MCF 10A (cell line): ENCODE measurements at regions not wholly inside any gene's neighbourhood (a gene's known extent, or its start where the extent isn't known, plus 50 kb on each side); places are given as distances from the start of the nearest gene placed in this dataset.

Experiments
- BruUV-seq: library from RNA; stranded (reverse); fragments of 400-500 nt; replicated peaks from 2 replicates; lab custom pipeline; 2021; lab: Mats Ljungman, UMichigan
- CTCF ChIA-PET: fragments of 300-600 bp; sonication (Branson Sonifier 250); formaldehyde crosslinking; extraction: SDS; loops from one replicate; lab custom pipeline; 2021; ENCODE audit warnings: antibody characterized with exemption, inconsistent platforms; lab: Yijun Ruan, JAX
- POLR2A ChIA-PET: fragments of 300-600, 350-650 bp; sonication (Branson Sonifier 250); formaldehyde crosslinking; extraction: SDS; loops from one replicate; lab custom pipeline; 2020; ENCODE audit warnings: antibody characterized with exemption, inconsistent platforms; lab: Yijun Ruan, JAX
- DNase-seq: peaks from one replicate; pipeline ENCODE4 v3.0.0-alpha.2; 2018; ENCODE audit not compliant: unreplicated experiment
- H3K27ac Mint-ChIP-seq: one replicate; pipeline ENCODE4 v1.8.0; 2022; ENCODE audit warnings: mild to moderate bottlenecking, low read depth, mixed read lengths; ENCODE audit not compliant: unreplicated experiment
- H3K27me3 Mint-ChIP-seq: one replicate; pipeline ENCODE4 v1.8.0; 2022; ENCODE audit warnings: mixed read lengths; ENCODE audit not compliant: insufficient read depth, unreplicated experiment
- H3K36me3 Mint-ChIP-seq: one replicate; pipeline ENCODE4 v1.8.0; 2022; ENCODE audit warnings: mild to moderate bottlenecking, moderate library complexity, mixed read lengths; ENCODE audit not compliant: insufficient read depth, unreplicated experiment
- H3K4me1 Mint-ChIP-seq: one replicate; pipeline ENCODE4 v1.8.0; 2022; ENCODE audit warnings: mixed read lengths; ENCODE audit not compliant: insufficient read depth, unreplicated experiment
- H3K4me3 Mint-ChIP-seq: one replicate; pipeline ENCODE4 v1.8.0; 2022; ENCODE audit warnings: mild to moderate bottlenecking, moderate library complexity, mixed read lengths; ENCODE audit not compliant: unreplicated experiment
- H3K9me3 Mint-ChIP-seq: one replicate; pipeline ENCODE4 v1.8.0; 2022; ENCODE audit warnings: mixed read lengths; ENCODE audit not compliant: unreplicated experiment
- intact Hi-C: fragments of 100-400 bp; cut with micrococcal nuclease; formaldehyde crosslinking; loops from 2 replicates; pipeline ENCODE4 v1.14.1; 2022
- TF ChIP-seq, protein P1 (sequence below): fragments of 200-600 bp; IDR thresholded peaks from one replicate; pipeline ENCODE4 v1.8.0; 2022; ENCODE audit warnings: antibody characterized with exemption, mild to moderate bottlenecking; ENCODE audit not compliant: unreplicated experiment

DNA sequence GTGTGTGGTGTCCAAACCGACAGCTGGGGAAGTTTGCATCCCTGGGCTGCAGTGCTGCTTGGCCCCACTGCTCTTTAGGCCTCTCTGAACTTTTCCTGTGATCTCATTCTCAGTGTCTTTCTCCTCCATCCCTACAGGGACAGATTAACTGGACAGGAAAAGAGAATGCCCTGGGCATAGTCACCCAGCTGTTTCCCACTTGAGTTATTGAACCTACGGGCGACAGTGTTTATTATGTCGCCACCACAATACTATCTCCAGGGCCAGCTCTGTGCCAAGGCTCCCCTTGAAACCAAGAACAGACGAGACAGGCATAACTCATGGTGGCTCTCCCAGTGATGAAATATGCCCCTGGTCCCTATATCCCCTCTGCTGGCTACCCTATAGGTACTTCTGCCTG is 147.8 kb upstream of the EPHA7 start:
- Mint-ChIP-seq H3K4me3 (no peak overlapping the region), H3K27me3 (peaks cover 15% of the 10 kb centered on the region), H3K36me3 (no peaks in the 10 kb centered on the region), H3K4me1 (no peaks in the 10 kb centered on the region), H3K27ac (no peak overlapping the region), H3K9me3 (no peaks in the 10 kb centered on the region)
- intact Hi-C loops: no loop called here
- no peak for DNase-seq
- no TSS peak for BruUV-seq
- ChIA-PET POLR2A (no interaction called here), CTCF (no interaction called here)
- TF ChIP-seq, protein P1, sequence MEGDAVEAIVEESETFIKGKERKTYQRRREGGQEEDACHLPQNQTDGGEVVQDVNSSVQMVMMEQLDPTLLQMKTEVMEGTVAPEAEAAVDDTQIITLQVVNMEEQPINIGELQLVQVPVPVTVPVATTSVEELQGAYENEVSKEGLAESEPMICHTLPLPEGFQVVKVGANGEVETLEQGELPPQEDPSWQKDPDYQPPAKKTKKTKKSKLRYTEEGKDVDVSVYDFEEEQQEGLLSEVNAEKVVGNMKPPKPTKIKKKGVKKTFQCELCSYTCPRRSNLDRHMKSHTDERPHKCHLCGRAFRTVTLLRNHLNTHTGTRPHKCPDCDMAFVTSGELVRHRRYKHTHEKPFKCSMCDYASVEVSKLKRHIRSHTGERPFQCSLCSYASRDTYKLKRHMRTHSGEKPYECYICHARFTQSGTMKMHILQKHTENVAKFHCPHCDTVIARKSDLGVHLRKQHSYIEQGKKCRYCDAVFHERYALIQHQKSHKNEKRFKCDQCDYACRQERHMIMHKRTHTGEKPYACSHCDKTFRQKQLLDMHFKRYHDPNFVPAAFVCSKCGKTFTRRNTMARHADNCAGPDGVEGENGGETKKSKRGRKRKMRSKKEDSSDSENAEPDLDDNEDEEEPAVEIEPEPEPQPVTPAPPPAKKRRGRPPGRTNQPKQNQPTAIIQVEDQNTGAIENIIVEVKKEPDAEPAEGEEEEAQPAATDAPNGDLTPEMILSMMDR: no peak

DNA sequence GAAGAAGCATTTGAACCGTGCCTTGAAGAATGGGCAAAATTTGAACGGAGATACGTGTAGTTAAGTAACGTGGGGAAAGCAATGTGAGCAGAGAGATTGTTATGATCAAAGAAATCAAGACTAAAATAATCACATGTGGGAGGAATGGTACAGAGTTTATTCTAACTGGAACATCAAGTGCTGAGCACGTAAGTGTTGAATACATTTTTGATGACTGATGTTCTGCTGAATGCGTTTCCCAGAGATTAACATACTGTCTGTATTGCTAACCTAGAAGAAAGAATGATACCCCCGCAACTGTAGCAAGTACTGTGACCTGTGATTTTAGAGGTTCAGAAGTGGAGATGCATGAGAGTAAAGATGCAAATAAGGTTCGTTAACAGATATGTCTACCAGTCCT is 146.9 kb upstream of the EPHA7 start:
- no peak for DNase-seq
- Mint-ChIP-seq H3K36me3 (no peaks in the 10 kb centered on the region), H3K4me3 (no peak overlapping the region), H3K4me1 (no peaks in the 10 kb centered on the region), H3K9me3 (no peaks in the 10 kb centered on the region), H3K27me3 (peaks cover 13% of the 10 kb centered on the region), H3K27ac (no peak overlapping the region)
- intact Hi-C loops: no loop called here
- POLR2A ChIA-PET: no interaction called here
- CTCF ChIA-PET: no interaction called here
- no TSS peak for BruUV-seq
- TF ChIP-seq, protein P1: no peak

DNA sequence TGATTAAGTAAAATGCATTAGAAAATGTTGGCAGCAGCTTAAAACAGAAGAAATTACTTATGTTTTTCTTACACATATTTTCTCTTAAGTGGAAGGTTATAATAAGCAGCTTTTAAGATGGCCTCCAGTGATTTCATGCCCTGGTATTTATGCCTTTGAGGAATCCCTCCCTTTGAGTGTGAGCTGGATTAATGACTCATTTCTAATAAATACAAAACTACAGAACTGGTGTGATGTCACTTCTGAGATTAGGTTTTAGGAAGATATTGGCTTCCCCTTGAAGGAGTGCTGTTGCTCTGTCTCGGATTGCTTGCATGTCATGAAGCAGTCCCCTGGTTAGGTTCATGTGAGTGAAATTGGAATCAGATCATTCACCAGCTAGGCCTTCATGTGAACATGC is 143.2 kb upstream of the EPHA7 start:
- H3K27me3 Mint-ChIP-seq: peaks cover 34% of the 10 kb centered on the region
- no peak for DNase-seq
- no peak overlapping the region for H3K27ac Mint-ChIP-seq
- TF ChIP-seq, protein P1: no peak
- BruUV-seq: no TSS peak
- ChIA-PET POLR2A (no interaction called here), CTCF (interaction anchor here (0.6 kb wide), 1 partner anchor 10 kb away, joined by 4 read pairs; no protein-coding TSS in a partner anchor)
- no peaks in the 10 kb centered on the region for H3K36me3 Mint-ChIP-seq
- H3K4me1 Mint-ChIP-seq: no peaks in the 10 kb centered on the region
- H3K9me3 Mint-ChIP-seq: no peaks in the 10 kb centered on the region
- H3K4me3 Mint-ChIP-seq: no peak overlapping the region
- intact Hi-C loops: no loop called here

DNA sequence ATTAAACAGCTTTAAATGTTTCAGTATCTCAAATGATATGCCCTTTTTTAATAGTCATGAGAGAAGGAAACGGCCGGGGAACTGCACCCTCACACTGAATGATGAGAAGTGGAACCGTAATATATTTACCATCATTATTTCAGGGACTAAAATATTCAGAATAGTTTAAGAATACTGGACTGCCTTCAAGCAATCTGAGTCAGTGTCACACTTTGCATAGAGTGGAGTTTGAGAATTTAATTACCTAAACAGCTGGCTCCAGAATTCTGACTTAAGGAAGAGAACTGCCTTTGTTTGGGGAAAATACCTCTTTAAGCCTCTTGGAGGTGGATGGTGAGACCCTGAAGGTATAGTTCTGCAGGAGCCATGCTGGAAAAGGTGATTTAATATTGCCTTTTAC is 135.9 kb upstream of the EPHA7 start:
- Mint-ChIP-seq H3K27me3 (peaks cover 53% of the 10 kb centered on the region), H3K36me3 (no peaks in the 10 kb centered on the region), H3K27ac (no peak overlapping the region), H3K4me1 (no peaks in the 10 kb centered on the region), H3K9me3 (no peaks in the 10 kb centered on the region), H3K4me3 (no peak overlapping the region)
- CTCF ChIA-PET: no interaction called here
- POLR2A ChIA-PET: no interaction called here
- intact Hi-C loops: no loop called here
- TF ChIP-seq, protein P1: no peak
- DNase-seq: no peak
- no TSS peak for BruUV-seq
